DMS53 treated with DMSO at 0.1 percent for 48 hours (cell line): ENCODE measurements at regions not wholly inside any gene's neighbourhood (a gene's known extent, or its start where the extent isn't known, plus 50 kb on each side); places are given as distances from the start of the nearest gene placed in this dataset.

ENCODE experiments used
- DNase-seq: peaks from one replicate; lab custom pipeline; 2025; ENCODE audit not compliant: unreplicated experiment; lab: John Stamatoyannopoulos, UW

GRCh38 chr15:58294681-58295254 lies 137.0 kb upstream of the LIPC start:
- peak; percentile 40 for DNase-seq

DNA sequence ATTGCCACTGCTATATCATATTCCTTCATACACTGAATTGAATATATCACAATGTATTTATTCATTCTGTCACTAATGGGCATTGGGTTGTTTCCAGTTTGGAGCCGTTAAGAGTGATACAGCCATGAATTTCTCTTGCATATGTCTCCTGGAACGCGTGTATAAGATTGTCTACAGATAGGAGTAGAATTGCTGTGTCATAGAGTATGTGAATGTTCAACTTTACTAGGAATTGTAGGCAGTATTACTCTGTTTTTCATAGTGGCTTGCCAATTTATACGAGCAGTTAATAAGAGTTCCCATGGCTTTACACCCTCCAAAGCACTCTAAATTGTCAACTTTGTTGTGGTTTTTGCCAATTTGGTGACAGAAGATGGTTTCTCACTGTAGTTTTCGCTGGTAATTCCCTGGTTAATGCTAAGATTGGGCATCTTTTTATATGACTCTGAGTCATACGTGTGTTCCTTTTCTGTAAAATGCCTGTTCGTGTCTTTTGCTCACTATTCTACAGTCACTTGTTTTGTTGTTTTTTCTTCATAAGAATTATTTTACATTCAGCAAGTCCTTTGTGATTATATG lies 136.1 kb upstream of the LIPC start:
- no peak for DNase-seq

GRCh38 chr15:58296276-58296675 lies 135.5 kb upstream of the LIPC start:
- no peak for DNase-seq

- no peak for DNase-seq
Observed at GRCh38 chr15:58297639-58298038, 134.2 kb upstream of the LIPC start.

GRCh38 chr15:58298879-58299850 lies 132.6 kb upstream of the LIPC start:
- no peak for DNase-seq

GRCh38 chr15:58302832-58303231 lies 129.0 kb upstream of the LIPC start:
- no peak for DNase-seq

DNA sequence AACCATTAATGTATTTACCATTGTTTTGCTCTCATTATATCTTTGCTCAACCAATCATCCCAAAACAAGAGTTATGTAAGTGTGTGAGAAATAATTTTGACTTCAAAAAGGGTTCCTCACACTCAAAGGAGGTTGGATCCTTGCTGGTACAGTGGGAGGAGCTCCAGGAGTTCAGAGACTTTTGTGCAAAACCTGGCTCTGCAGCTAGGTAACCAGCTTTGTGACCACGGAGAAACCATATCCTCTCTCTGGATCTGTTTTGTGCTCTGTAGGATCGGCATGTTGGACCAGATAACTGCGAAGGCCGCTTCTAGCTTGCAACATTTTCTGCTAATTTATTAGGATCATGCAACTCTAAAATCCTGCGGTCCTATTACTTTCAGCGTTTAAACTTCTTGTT lies 128.6 kb upstream of the LIPC start:
- DNase-seq, result no peak

- no peak for DNase-seq
Observed at GRCh38 chr15:58306591-58307312, 125.0 kb upstream of the LIPC start.

DNA sequence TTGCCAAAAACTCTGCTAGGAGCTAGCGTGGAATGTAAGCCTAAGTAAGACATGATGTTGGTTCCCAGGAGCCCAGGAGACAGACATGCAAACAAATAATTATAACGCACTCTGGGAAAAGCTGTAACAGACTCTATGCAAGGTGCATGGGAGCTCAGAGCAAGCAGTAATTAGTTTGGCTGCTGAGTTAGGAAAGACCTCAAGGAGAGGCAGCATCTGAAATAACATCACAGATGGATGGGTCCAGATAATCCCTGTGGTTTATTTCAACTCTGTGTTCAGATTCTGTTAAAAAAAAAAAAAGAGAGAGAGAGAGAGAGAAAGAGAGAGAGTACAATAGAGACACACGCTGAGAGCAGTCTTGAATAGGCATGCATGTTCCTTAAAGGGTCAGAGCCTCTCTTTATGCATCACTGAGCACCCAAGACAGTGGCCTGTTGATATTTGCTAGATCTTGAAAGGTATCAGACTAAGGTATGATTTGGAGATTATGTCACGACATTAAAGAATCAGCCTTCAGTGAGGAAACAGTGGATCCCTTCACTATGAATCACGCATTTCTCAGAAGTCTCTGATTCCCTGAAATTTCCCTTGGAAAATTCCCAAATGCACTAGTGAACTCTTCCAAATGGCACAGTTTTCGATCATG lies 124.4 kb upstream of the LIPC start:
- DNase-seq, result no peak

DNA sequence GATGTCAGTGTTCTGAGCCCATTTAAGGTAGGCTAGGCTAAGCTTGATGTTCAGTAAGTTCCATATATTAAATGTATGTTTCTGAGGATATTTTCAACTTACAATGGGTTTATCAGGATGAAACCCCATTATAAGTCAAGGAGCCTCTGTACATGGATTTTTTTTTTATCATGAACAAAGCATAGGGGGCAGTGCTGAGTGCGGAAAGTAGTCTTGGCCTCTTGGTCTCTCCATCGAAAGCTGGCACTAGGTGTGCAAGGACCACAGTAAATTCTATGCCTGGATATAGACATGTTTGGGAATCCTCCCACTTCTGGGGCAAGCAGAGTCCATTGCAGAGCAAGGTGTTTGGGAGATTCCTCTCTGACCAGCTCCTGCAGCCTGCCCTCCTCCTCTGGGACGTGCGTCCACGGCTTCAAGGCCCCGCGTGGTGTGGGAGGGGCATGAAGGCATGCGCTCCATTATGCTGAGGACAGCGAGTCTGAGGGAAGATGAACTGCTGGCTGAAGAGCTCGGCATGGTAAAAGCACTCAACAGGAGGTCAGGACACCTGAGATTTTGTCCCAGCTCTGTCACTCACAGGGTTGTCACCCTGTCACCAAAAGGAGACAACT lies 122.9 kb upstream of the LIPC start:
- no peak for DNase-seq

DNA sequence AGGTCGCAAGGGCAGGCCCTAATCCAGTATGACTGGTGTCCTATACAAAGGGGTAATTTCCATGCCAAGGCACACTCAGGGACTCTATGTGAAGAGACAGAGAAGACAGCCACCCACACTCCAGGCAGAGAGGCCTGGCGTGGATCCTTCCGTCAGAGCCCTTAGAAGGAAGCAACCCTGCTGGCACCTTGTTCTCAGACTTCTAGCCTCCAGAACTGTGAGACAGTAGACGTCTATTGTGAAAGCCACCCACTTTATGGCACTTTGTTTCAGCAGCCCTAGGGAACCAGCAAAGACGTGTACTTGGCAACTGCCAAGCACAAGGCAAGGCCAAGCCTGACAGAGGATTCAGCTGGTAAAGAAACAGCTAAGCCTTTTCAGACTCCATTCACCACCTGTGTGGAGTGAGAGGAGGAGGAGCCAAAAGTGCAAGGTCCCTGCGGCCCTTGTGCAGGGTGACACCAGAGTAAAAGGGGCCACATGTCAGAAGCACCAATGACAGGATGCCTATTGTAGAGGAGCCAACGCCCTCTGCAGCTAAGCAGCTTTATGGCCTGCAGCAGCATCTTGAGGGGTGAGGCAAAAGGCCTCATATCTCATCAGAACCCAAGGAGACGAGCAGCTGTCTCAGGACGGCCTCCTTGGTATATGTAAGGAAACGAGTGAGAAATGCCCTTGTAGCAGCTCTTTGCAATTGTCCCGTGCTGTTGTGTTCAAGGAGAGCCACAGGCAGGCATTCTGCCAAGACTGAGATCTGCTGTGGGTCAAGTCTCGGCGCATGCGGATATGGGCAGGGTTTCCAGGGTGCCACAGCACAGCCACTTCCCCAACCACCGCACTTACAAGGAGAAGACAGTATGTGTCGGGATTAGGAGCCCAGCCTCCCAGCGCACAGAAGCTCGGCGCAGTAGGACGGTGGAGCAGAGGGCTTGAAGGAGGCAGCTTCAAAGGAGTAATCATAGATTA lies 121.5 kb upstream of the LIPC start:
- no peak for DNase-seq

GRCh38 chr15:58311556-58311955 lies 120.2 kb upstream of the LIPC start:
- no peak for DNase-seq

DNA sequence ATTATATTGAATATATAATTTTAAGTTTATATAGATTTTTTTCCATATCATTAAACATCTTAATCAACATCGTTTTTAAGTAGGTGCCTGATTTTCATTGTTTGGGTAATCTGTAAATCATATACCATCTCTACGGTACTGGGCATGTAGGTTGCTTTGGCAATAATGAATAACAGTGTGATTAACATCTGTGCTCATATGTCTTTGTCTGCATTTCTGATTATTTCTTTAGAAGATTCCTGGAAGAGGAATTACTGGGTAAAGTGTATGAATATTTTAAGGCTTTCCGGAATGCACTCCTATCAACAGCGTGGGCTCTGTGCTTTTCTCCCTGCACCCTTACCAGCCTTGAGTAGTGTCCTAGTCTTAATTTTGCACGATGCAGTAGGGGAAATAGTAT lies 119.8 kb upstream of the LIPC start:
- no peak for DNase-seq

DNA sequence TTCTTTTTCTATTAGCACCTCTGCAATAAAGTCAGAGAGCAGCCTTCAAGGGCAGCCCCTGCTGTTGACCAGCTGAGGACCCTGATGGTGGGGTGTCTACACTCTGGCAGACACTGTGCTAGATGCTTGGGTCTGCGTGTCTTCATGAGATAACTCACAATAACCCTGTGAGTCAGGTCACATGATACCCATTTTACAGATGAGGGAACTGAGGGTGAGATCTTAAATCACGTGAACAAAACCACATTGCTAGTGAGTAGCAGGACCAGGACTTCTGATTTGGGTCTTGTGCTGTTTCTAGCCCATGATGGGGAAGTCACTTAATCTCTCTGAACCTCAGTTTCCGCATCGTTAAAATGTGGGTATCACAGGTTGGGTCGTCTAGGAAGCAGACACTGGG lies 118.5 kb upstream of the LIPC start:
- DNase-seq, result no peak

GRCh38 chr15:58313810-58314592 lies 117.8 kb upstream of the LIPC start:
- no peak for DNase-seq

DNA sequence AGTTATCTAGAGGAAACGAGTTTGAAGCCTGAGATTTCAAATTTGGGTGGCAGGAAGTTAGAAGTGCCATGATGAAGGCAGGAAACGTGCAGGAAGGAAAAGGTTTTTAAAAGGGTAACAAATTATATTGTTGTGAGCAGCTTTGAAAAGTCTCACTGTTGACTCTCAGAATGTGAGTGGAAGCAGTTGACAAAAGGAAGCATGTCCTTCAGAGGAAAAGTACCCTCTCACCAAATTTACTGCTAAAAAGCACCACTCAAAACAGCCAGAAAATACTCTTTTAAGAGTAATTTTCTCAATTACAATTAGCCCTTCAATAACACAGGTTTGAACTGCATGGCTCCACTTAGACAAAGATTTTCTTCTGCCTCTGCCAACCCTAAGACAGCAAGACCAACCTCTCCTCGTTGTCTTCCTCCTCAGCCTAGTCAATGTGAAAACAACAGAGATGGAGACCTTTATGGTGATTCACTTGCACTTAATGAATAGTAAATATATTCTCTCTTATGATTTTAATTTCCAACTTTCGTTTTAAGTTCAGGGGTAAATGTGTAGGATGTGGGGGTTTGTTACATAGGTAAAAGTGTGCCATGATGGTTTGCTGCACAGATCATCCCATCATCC lies 117.1 kb upstream of the LIPC start:
- no peak for DNase-seq

DNA sequence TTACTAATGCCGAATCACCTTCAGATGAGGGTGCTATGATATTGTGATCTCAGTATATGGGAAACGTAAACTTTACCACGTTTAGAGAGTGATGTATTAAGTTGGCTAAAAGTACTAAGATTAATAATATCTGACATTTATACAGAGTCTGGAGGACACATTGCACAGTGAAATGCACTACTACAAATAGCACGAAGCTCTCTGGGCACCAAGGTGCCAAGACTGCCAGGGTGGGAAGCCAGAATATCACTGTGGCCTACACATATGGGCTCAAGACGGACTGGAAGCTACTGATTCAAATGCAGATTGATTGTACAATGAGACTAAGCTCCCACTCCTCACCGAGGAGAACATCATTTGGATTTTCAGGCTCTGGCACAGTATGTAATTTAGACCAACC lies 113.3 kb upstream of the LIPC start:
- no peak for DNase-seq

GRCh38 chr15:58321034-58321433 lies 110.8 kb upstream of the LIPC start:
- DNase-seq, result no peak
